ENCODE measurements at regions not wholly inside any gene's neighbourhood (a gene's known extent, or its start where the extent isn't known, plus 50 kb on each side); places are given as distances from the start of the nearest gene placed in this dataset.

GRCh38 chr4:183763990-183764754 lies 105.1 kb downstream of the TRAPPC11 start:
- DNase-seq: no peak

- DNase-seq: no peak
Measured at GRCh38 chr4:183765251-183765911, 106.3 kb downstream of the TRAPPC11 start.

- DNase-seq: no peak
Measured at GRCh38 chr4:183766140-183766539, 107.0 kb downstream of the TRAPPC11 start.

- DNase-seq: no peak
Measured at GRCh38 chr4:183770906-183771305, 111.8 kb downstream of the TRAPPC11 start.

GRCh38 chr4:183772361-183772760 lies 113.3 kb downstream of the TRAPPC11 start:
- no peak for DNase-seq

GRCh38 chr4:183773790-183774189 lies 114.7 kb downstream of the TRAPPC11 start:
- no peak for DNase-seq

GRCh38 chr4:183783306-183783705 lies 121.8 kb upstream of the STOX2 start:
- no peak for DNase-seq

GRCh38 chr4:183783991-183784553 lies 121.0 kb upstream of the STOX2 start:
- no peak for DNase-seq

- DNase-seq: no peak
Measured at GRCh38 chr4:183788308-183788905, 116.7 kb upstream of the STOX2 start.

- DNase-seq: no peak
Measured at GRCh38 chr4:183789657-183790056, 115.5 kb upstream of the STOX2 start.

- no peak for DNase-seq
Measured at GRCh38 chr4:183790661-183791060, 114.4 kb upstream of the STOX2 start.

- no peak for DNase-seq
Measured at GRCh38 chr4:183797011-183797444, 108.1 kb upstream of the STOX2 start.

- no peak for DNase-seq
Measured at GRCh38 chr4:183797445-183798300, 107.4 kb upstream of the STOX2 start.

GRCh38 chr4:183798301-183799253 lies 106.5 kb upstream of the STOX2 start:
- DNase-seq: no peak

GRCh38 chr4:183801457-183802165 lies 103.5 kb upstream of the STOX2 start:
- DNase-seq: no peak

- no peak for DNase-seq
Measured at GRCh38 chr4:183806341-183806740, 98.8 kb upstream of the STOX2 start.

- no peak for DNase-seq
Measured at GRCh38 chr4:183807420-183808096, 97.5 kb upstream of the STOX2 start.

- no peak for DNase-seq
Measured at GRCh38 chr4:183808097-183808456, 97.0 kb upstream of the STOX2 start.

GRCh38 chr4:183812567-183812966 lies 92.5 kb upstream of the STOX2 start:
- DNase-seq: no peak

GRCh38 chr4:183814461-183814860 lies 90.6 kb upstream of the STOX2 start:
- DNase-seq: no peak
